HG03097 (cell line): ENCODE measurements at regions not wholly inside any gene's neighbourhood (a gene's known extent, or its start where the extent isn't known, plus 50 kb on each side); places are given as distances from the start of the nearest gene placed in this dataset.

Experiments
- ATAC-seq: cut with Tn5 transposase; IDR thresholded peaks from one replicate; pipeline ENCODE4 v1.9.1; 2021; ENCODE audit not compliant: unreplicated experiment, low FRiP score

GRCh38 chr4:57162499-57163019, 52.4 kb upstream of the IGFBP7 start:
- ATAC-seq: no peak
